GM12878 (cell line): ENCODE measurements at regions not wholly inside any gene's neighbourhood (a gene's known extent, or its start where the extent isn't known, plus 50 kb on each side); places are given as distances from the start of the nearest gene placed in this dataset.

Experiments
- ATAC-seq: fragments of 200-7000 bp; cut with Tn5 transposase; 3 replicates; pipeline ENCODE4 v1.9.1; 2020; ENCODE audit warnings: mild to moderate bottlenecking, moderate library complexity
- BruUV-seq: library from RNA; stranded (reverse); fragments of 400-500 nt; replicated peaks from 2 replicates; lab custom pipeline; 2021; lab: Mats Ljungman, UMichigan
- CTCF ChIA-PET: fragments of 300-600 bp; sonication (Branson Sonifier 250); formaldehyde crosslinking; extraction: SDS; loops from one replicate; lab custom pipeline; 2021; ENCODE audit warnings: inconsistent platforms; lab: Yijun Ruan, JAX
- POLR2A ChIA-PET: fragments of 350-600 bp; formaldehyde crosslinking; extraction: SDS; loops from one replicate; lab custom pipeline; 2021; ENCODE audit warnings: inconsistent platforms; lab: Charles Lee
- RAD21 ChIA-PET: fragments of 300-600 bp; sonication (Branson Sonifier 250); formaldehyde crosslinking; loops from one replicate; lab custom pipeline; 2023; ENCODE audit warnings: antibody characterized with exemption; ENCODE audit not compliant: unreplicated experiment; lab: Charles Lee
- SMC1A ChIA-PET: fragments of 300-600 bp; sonication (Branson Sonifier 250); formaldehyde crosslinking; loops from one replicate; lab custom pipeline; 2023; ENCODE audit not compliant: unreplicated experiment, uncharacterized antibody; lab: Charles Lee
- DNase-seq: peaks from one replicate; pipeline ENCODE4 v3.0.0-alpha.2; 2011; ENCODE audit warnings: low read depth, low spot score
- FAIRE-seq: peaks from 3 replicates; lab custom pipeline; 2011; peaks lifted over from hg19 to GRCh38; lab: Jason Lieb, UNC
- H2AFZ ChIP-seq: 2 replicates; pipeline ENCODE4 v1.6.0; 2011; ENCODE audit warnings: low read depth, low read length, control low read depth; ENCODE audit not compliant: control insufficient read depth
- H3K27ac ChIP-seq: 2 replicates; pipeline ENCODE4 v1.5.1; 2011; ENCODE audit warnings: control low read depth; ENCODE audit not compliant: control insufficient read depth, insufficient read depth
- H3K27me3 ChIP-seq, 2 experiments: replicated peaks in 1 of 2; 2 replicates each; pipeline versions ENCODE4 v1.6.0 to v1.6.1; 2011; ENCODE audit warnings: low read length in 1 of 2; ENCODE audit not compliant: control insufficient read depth in 2 of 2, insufficient read depth in 2 of 2
- H3K36me3 ChIP-seq, 2 experiments: 2 replicates each; pipeline ENCODE4 v1.5.1; 2011; ENCODE audit warnings: low read length in 1 of 2; ENCODE audit not compliant: control insufficient read depth in 2 of 2, insufficient read depth in 2 of 2
- H3K4me1 ChIP-seq: 2 replicates; pipeline ENCODE4 v1.6.1; 2011; ENCODE audit warnings: mild to moderate bottlenecking, low read length, moderate library complexity, mixed read lengths; ENCODE audit not compliant: control insufficient read depth, insufficient read depth
- H3K4me2 ChIP-seq: 2 replicates; pipeline ENCODE4 v1.6.0; 2011; ENCODE audit warnings: control low read depth; ENCODE audit not compliant: control insufficient read depth, insufficient read depth
- H3K4me3 ChIP-seq: fragments of 200-600 bp; sonication (generic); 2 replicates; pipeline ENCODE4 v1.5.1; 2016
- H3K79me2 ChIP-seq: 2 replicates; pipeline ENCODE4 v1.6.0; 2011; ENCODE audit warnings: low read length; ENCODE audit not compliant: control insufficient read depth, insufficient read depth
- H3K9ac ChIP-seq: 2 replicates; pipeline ENCODE4 v1.8.0; 2011; ENCODE audit warnings: low read length, control low read depth, mixed read lengths; ENCODE audit not compliant: control insufficient read depth, insufficient read depth
- H3K9me3 ChIP-seq: replicated peaks from 3 replicates; pipeline ENCODE4 v1.5.1; 2011; ENCODE audit warnings: mild to moderate bottlenecking, low read length; ENCODE audit not compliant: control insufficient read depth, insufficient read depth
- H4K20me1 ChIP-seq: 2 replicates; pipeline ENCODE4 v1.6.0; 2011; ENCODE audit not compliant: control insufficient read depth, insufficient read depth
- CREM ChIP-seq: IDR thresholded peaks from 2 replicates; pipeline ENCODE4 v1.6.1; 2014; ENCODE audit warnings: antibody characterized with exemption, low read depth
- CTCF ChIP-seq, 3 experiments: IDR thresholded peaks in 2 of 3; conservative IDR thresholded peaks in 1 of 3; 2 replicates each; pipeline ENCODE4 v1.5.1; 2011; ENCODE audit warnings: low read depth in 3 of 3, low read length in 3 of 3, mild to moderate bottlenecking in 3 of 3, control low read depth in 2 of 3, moderate library complexity in 2 of 3, inconsistent platforms in 1 of 3, mixed read lengths in 1 of 3; ENCODE audit not compliant: control insufficient read depth in 2 of 3, insufficient read depth in 1 of 3; ENCODE audit errors: extremely low read depth in 1 of 3
- EGR1 ChIP-seq, 2 experiments: IDR thresholded peaks; 1 replicate in 1 of 2; 2 replicates in 1 of 2; pipeline ENCODE4 v1.6.1; 2011 to 2012; ENCODE audit warnings: low read depth in 2 of 2, low read length in 2 of 2, borderline replicate concordance in 1 of 2, mild to moderate bottlenecking in 1 of 2, moderate library complexity in 1 of 2
- EZH2 ChIP-seq: IDR thresholded peaks from 2 replicates; pipeline ENCODE4 v1.6.1; 2012; ENCODE audit warnings: low read depth, mild to moderate bottlenecking, control low read depth, inconsistent platforms, low read length, borderline replicate concordance; ENCODE audit not compliant: control insufficient read depth
- KAT2A ChIP-seq: conservative IDR thresholded peaks from 2 replicates; pipeline ENCODE4 v1.6.1; 2011; ENCODE audit warnings: low read depth, low read length; ENCODE audit not compliant: control insufficient read depth
- LARP7 ChIP-seq: fragments of 450-650 bp; IDR thresholded peaks from 2 replicates; pipeline ENCODE4 v1.6.1; 2017; ENCODE audit warnings: mild to moderate bottlenecking
- MEF2A ChIP-seq: IDR thresholded peaks from 2 replicates; pipeline ENCODE4 v1.6.1; 2011; ENCODE audit warnings: low read depth, mild to moderate bottlenecking, low read length, moderate library complexity; ENCODE audit not compliant: insufficient read depth
- NRF1 ChIP-seq: conservative IDR thresholded peaks from 2 replicates; pipeline ENCODE4 v1.6.1; 2011; ENCODE audit warnings: mild to moderate bottlenecking, low read depth, low read length, improper control_type of control experiment
- POLR2AphosphoS2 ChIP-seq: IDR thresholded peaks from 2 replicates; pipeline ENCODE4 v1.6.1; 2011; ENCODE audit warnings: low read depth, mild to moderate bottlenecking, low read length, improper control_type of control experiment, moderate library complexity
- RBBP5 ChIP-seq: fragments of 200-600 bp; sonication (generic); conservative IDR thresholded peaks from 2 replicates; pipeline ENCODE4 v1.6.1; 2016
- RCOR1 ChIP-seq: conservative IDR thresholded peaks from 2 replicates; pipeline ENCODE4 v1.6.1; 2012; ENCODE audit warnings: low read depth, low read length, improper control_type of control experiment
- SP1 ChIP-seq: IDR thresholded peaks from one replicate; pipeline ENCODE4 v1.6.1; 2011; ENCODE audit warnings: low read depth, low read length
- SUZ12 ChIP-seq: fragments of 200-600 bp; sonication (generic); IDR thresholded peaks from one replicate; pipeline ENCODE4 v1.6.1; 2018; ENCODE audit warnings: antibody characterized with exemption, mild to moderate bottlenecking; ENCODE audit not compliant: unreplicated experiment
- ZBTB11 ChIP-seq: fragments of 450-650 bp; formaldehyde crosslinking; IDR thresholded peaks from 2 replicates; pipeline ENCODE4 v1.5.0; 2022; ENCODE audit warnings: mild to moderate bottlenecking, missing genetic modification characterization
- ZNF274 ChIP-seq: IDR thresholded peaks from one replicate; pipeline ENCODE4 v1.8.0; 2011; ENCODE audit not compliant: insufficient read length, insufficient read depth
- WGBS: methylation state at CpG from one replicate; pipeline ENCODE4 v1.1.6; 2016; ENCODE audit warnings: low lambda C conversion rate; ENCODE audit not compliant: insufficient replicate concordance, insufficient coverage; ENCODE audit errors: missing lambda C conversion rate; 5-methylcytosine and 5-hydroxymethylcytosine counted together
- in situ Hi-C: fragments of 300-500 bp; cut with MboI; formaldehyde crosslinking; loops from 9 replicates; pipeline ENCODE4 v1.14.3; 2018; ENCODE audit warnings: mixed read lengths
- intact Hi-C: fragments of 100-400 bp; cut with micrococcal nuclease; formaldehyde crosslinking; loops from one replicate; pipeline ENCODE4 v1.14.2; 2022; ENCODE audit not compliant: unreplicated experiment

GRCh38 chr4:67124716-67125115 lies 420.6 kb downstream of the CENPC start:
- ChIA-PET CTCF (no interaction called here), SMC1A (interaction anchor here (0.9 to 1.5 kb wide), 2 partner anchors 13 to 1014 kb away, joined by 3 to 5 read pairs; no protein-coding TSS in a partner anchor), POLR2A (no interaction called here), RAD21 (no interaction called here)
- ATAC-seq (no peak), FAIRE-seq (no peak), DNase-seq (no peak)
- no peak overlapping the region for H2AFZ ChIP-seq
- no TSS peak for BruUV-seq
- no peak overlapping the region for H3K9ac ChIP-seq
- WGBS, result 7% methylated on average over 4 of the region's 4 CpGs
- no peak overlapping the region for H3K27ac ChIP-seq
- no peak for TF ChIP-seq RCOR1
- TF ChIP-seq EZH2, result no peak
- TF ChIP-seq NRF1, result no peak
- no peak for TF ChIP-seq SP1
- TF ChIP-seq MEF2A, result no peak
- TF ChIP-seq KAT2A, result no peak
- no peak for TF ChIP-seq RBBP5
- TF ChIP-seq SUZ12, result no peak
- TF ChIP-seq EGR1 (IDR thresholded peaks at IDR 0.05; ENCODE audit: borderline replicate concordance in 1 of 2, low read depth in 2 of 2, low read length in 2 of 2), result no peak
- H3K9me3 ChIP-seq, result no peaks in the 10 kb centered on the region
- intact Hi-C loops, result no loop called here
- H3K4me3 ChIP-seq, result no peak overlapping the region
- no peaks in the 10 kb centered on the region for H4K20me1 ChIP-seq
- H3K79me2 ChIP-seq, result no peaks in the 10 kb centered on the region
- H3K36me3 ChIP-seq, result no peaks in the 10 kb centered on the region
- no peaks in the 10 kb centered on the region for H3K27me3 ChIP-seq
- H3K4me1 ChIP-seq, result no peaks in the 10 kb centered on the region
- no peak overlapping the region for H3K4me2 ChIP-seq
- in situ Hi-C loops, result no loop called here

- in situ Hi-C loops, result no loop called here
- ChIA-PET SMC1A (no interaction called here), CTCF (no interaction called here), POLR2A (no interaction called here), RAD21 (no interaction called here)
- Histone ChIP-seq H3K4me3 (no peak overlapping the region), H3K27me3 (no peaks in the 10 kb centered on the region), H3K4me1 (no peaks in the 10 kb centered on the region), H4K20me1 (no peaks in the 10 kb centered on the region), H3K27ac (no peak overlapping the region), H3K9ac (no peak overlapping the region), H3K36me3 (no peaks in the 10 kb centered on the region), H3K4me2 (no peak overlapping the region), H2AFZ (no peak overlapping the region), H3K79me2 (no peaks in the 10 kb centered on the region), H3K9me3 (no peaks in the 10 kb centered on the region)
- BruUV-seq, result no TSS peak
- no peak for ATAC-seq
- FAIRE-seq, result peak; percentile 38
- intact Hi-C loops, result no loop called here
- WGBS, result 2% methylated on average over 3 of the region's 3 CpGs
- DNase-seq, result no peak
- TF ChIP-seq CTCF (IDR thresholded peaks at IDR 0.05 in 2 of 3, conservative IDR thresholded peaks at IDR 0.05 in 1 of 3; ENCODE audit: control insufficient read depth in 2 of 3, extremely low read depth in 1 of 3, insufficient read depth in 1 of 3, low read depth in 3 of 3, low read length in 3 of 3) (peak; percentile 23 to 44 (median 40); a peak in 3 of 6 replicates), ZNF274 (no peak), LARP7 (no peak), ZBTB11 (no peak), CREM (no peak), POLR2AphosphoS2 (no peak)
Observed at GRCh38 chr4:67122029-67122428, 423.3 kb downstream of the CENPC start.
